Trophoblast cell (in vitro differentiated cells and primary cell): ENCODE measurements at regions not wholly inside any gene's neighbourhood (a gene's known extent, or its start where the extent isn't known, plus 50 kb on each side); places are given as distances from the start of the nearest gene placed in this dataset.

ENCODE experiments used
- DNase-seq, 2 donors: peaks; one replicate each; pipeline ENCODE4 v3.0.0-alpha.2; 2016
- H2AFZ ChIP-seq: 2 replicates; pipeline ENCODE4 v1.6.1; 2013; ENCODE audit warnings: low read length, moderate library complexity, mild to moderate bottlenecking; ENCODE audit not compliant: insufficient read depth, poor library complexity
- H2AK5ac ChIP-seq: 2 replicates; pipeline ENCODE4 v1.6.1; 2013; ENCODE audit warnings: mild to moderate bottlenecking, low read length
- H2BK120ac ChIP-seq: 2 replicates; pipeline ENCODE4 v1.6.1; 2013; ENCODE audit warnings: low read length, mild to moderate bottlenecking, moderate library complexity; ENCODE audit not compliant: insufficient read depth, poor library complexity
- H2BK12ac ChIP-seq: 2 replicates; pipeline ENCODE4 v1.6.1; 2013; ENCODE audit warnings: mild to moderate bottlenecking, low read length, moderate library complexity
- H2BK5ac ChIP-seq: 2 replicates; pipeline ENCODE4 v1.6.1; 2013; ENCODE audit warnings: low read length, low read depth, moderate library complexity, mild to moderate bottlenecking; ENCODE audit not compliant: poor library complexity
- H3K14ac ChIP-seq: 2 replicates; pipeline ENCODE4 v1.6.1; 2013; ENCODE audit warnings: mild to moderate bottlenecking, low read length
- H3K18ac ChIP-seq: 2 replicates; pipeline ENCODE4 v1.6.1; 2013; ENCODE audit warnings: mild to moderate bottlenecking, low read length
- H3K23ac ChIP-seq: 2 replicates; pipeline ENCODE4 v1.6.1; 2013; ENCODE audit warnings: low read length
- H3K27ac ChIP-seq: 2 replicates; pipeline ENCODE4 v1.5.1; 2013; ENCODE audit warnings: low read depth, mild to moderate bottlenecking, inconsistent platforms, low read length, moderate library complexity
- H3K27me3 ChIP-seq: 2 replicates; pipeline ENCODE4 v1.6.1; 2013; ENCODE audit warnings: inconsistent platforms, mild to moderate bottlenecking, low read length, moderate library complexity; ENCODE audit not compliant: insufficient read depth
- H3K36me3 ChIP-seq, 2 experiments: 1 replicate in 1 of 2; 2 replicates in 1 of 2; pipeline ENCODE4 v1.6.1; 2013; ENCODE audit warnings: low read length in 2 of 2, mild to moderate bottlenecking in 2 of 2, moderate library complexity in 1 of 2; ENCODE audit not compliant: insufficient read depth in 2 of 2, control insufficient read depth in 1 of 2
- H3K4ac ChIP-seq: 2 replicates; pipeline ENCODE4 v1.6.1; 2013; ENCODE audit warnings: low read depth, mild to moderate bottlenecking, low read length, moderate library complexity
- H3K4me1 ChIP-seq, 2 experiments: 1 replicate in 1 of 2; 2 replicates in 1 of 2; pipeline ENCODE4 v1.6.1; 2013; ENCODE audit warnings: low read length in 2 of 2, mild to moderate bottlenecking in 2 of 2, moderate library complexity in 1 of 2; ENCODE audit not compliant: insufficient read depth in 2 of 2, control insufficient read depth in 1 of 2
- H3K4me2 ChIP-seq: 2 replicates; pipeline ENCODE4 v1.6.1; 2013; ENCODE audit warnings: inconsistent platforms, mild to moderate bottlenecking, low read length, moderate library complexity
- H3K4me3 ChIP-seq: 2 replicates; pipeline ENCODE4 v1.5.1; 2013; ENCODE audit warnings: mild to moderate bottlenecking, low read depth, low read length, inconsistent platforms
- H3K79me1 ChIP-seq: one replicate; pipeline ENCODE4 v1.6.1; 2013; ENCODE audit warnings: low read length
- H3K79me2 ChIP-seq: 2 replicates; pipeline ENCODE4 v1.6.1; 2013; ENCODE audit warnings: low read length, mild to moderate bottlenecking; ENCODE audit not compliant: control insufficient read depth, insufficient read depth, poor library complexity
- H3K9ac ChIP-seq: 2 replicates; pipeline ENCODE4 v1.6.1; 2013; ENCODE audit warnings: mild to moderate bottlenecking, low read length
- H3K9me3 ChIP-seq: 2 replicates; pipeline ENCODE4 v1.6.1; 2013; ENCODE audit warnings: low read depth, mild to moderate bottlenecking, control low read depth, inconsistent platforms, low read length; ENCODE audit not compliant: insufficient read depth
- H4K12ac ChIP-seq: 2 replicates; pipeline ENCODE4 v1.6.1; 2013; ENCODE audit warnings: low read depth, mild to moderate bottlenecking, low read length, moderate library complexity
- H4K8ac ChIP-seq: 2 replicates; pipeline ENCODE4 v1.6.1; 2013; ENCODE audit warnings: low read depth, mild to moderate bottlenecking, low read length, moderate library complexity
- H4K91ac ChIP-seq: one replicate; pipeline ENCODE4 v1.6.1; 2013; ENCODE audit warnings: low read depth, mild to moderate bottlenecking, low read length, moderate library complexity
- WGBS: extraction: QIAGEN DNeasy Blood & Tissue Kit; methylation state at CpG from one replicate; pipeline ENCODE4 v1.1.7; 2013; ENCODE audit warnings: missing lambda C conversion rate; ENCODE audit not compliant: insufficient read length, insufficient coverage; ENCODE audit errors: extremely low coverage; 5-methylcytosine and 5-hydroxymethylcytosine counted together

DNA sequence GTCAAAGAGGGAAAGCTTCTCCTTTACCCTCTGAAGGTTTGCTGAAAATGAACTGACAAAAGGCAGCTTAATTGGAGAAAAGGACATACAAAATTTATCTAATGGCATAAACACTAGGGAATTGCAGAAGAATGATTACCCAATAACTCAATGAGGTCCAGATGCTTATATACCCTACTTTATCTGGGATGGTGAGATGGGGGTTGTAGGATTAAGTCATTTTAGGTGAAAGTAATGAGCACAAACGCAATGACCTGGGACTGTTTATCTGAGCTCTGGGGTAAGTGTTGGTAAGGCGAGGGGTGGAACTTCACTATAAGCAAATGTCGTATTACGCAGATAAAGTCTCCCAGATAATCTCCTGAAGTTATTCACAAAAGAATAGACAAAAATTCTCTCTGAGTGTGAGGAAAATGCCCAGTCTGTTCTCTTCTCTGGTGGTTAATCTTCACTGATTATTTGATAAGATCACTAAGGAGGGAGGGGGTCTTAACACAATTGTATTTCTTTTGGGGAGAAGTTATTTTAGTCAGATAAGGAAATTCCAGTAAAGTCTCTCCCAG, 1067.8 kb downstream of the DNAJB9 start:
- H3K14ac ChIP-seq, result no peak overlapping the region
- no peak overlapping the region for H2BK5ac ChIP-seq
- H3K23ac ChIP-seq, result no peak overlapping the region
- H3K79me1 ChIP-seq, result no peaks in the 10 kb centered on the region
- no peak overlapping the region for H3K4me2 ChIP-seq
- H3K79me2 ChIP-seq, result no peaks in the 10 kb centered on the region
- H3K27me3 ChIP-seq, result no peaks in the 10 kb centered on the region
- H3K4ac ChIP-seq, result no peak overlapping the region
- H2AK5ac ChIP-seq, result no peak overlapping the region
- no peak overlapping the region for H3K27ac ChIP-seq
- no peak overlapping the region for H3K18ac ChIP-seq
- H4K8ac ChIP-seq, result no peak overlapping the region
- DNase-seq, result no peak
- no peaks in the 10 kb centered on the region for H3K9me3 ChIP-seq
- H2BK120ac ChIP-seq, result no peak overlapping the region
- H3K4me3 ChIP-seq, result no peak overlapping the region
- H3K4me1 ChIP-seq, result no peaks in the 10 kb centered on the region
- no peak overlapping the region for H4K12ac ChIP-seq
- no peak overlapping the region for H2AFZ ChIP-seq
- H4K91ac ChIP-seq, result no peak overlapping the region
- H3K9ac ChIP-seq, result no peak overlapping the region
- no CpG with 5 or more reads among the region's 4 CpGs for WGBS
- H3K36me3 ChIP-seq, result no peaks in the 10 kb centered on the region
- no peak overlapping the region for H2BK12ac ChIP-seq

DNA sequence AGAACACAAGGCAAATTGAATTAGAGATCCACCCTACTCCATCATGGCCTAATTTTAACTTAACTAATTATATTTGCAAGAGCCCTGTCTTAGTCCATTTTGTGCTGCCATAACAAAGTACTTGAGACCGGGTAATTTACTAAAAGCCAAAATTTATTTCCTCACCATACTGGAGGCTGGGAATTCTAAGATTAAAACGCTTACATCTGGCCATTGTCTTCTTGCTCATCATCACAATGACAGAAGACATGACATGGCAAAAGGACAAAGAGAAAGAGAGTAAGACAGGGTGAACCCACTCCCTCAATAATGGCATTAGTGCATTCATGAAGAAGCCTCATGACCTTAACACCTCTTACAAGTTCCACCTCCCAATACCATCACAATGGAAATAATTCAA, 1068.6 kb downstream of the DNAJB9 start:
- H4K12ac ChIP-seq, result no peak overlapping the region
- no peaks in the 10 kb centered on the region for H3K79me2 ChIP-seq
- no peak overlapping the region for H2AFZ ChIP-seq
- H3K4me3 ChIP-seq, result no peak overlapping the region
- H3K4ac ChIP-seq, result no peak overlapping the region
- no peak for DNase-seq
- no peak overlapping the region for H4K8ac ChIP-seq
- H3K36me3 ChIP-seq, result no peaks in the 10 kb centered on the region
- H3K27ac ChIP-seq, result no peak overlapping the region
- H3K79me1 ChIP-seq, result no peaks in the 10 kb centered on the region
- no peak overlapping the region for H3K9ac ChIP-seq
- no peaks in the 10 kb centered on the region for H3K9me3 ChIP-seq
- H3K23ac ChIP-seq, result no peak overlapping the region
- H2BK12ac ChIP-seq, result no peak overlapping the region
- no peak overlapping the region for H2AK5ac ChIP-seq
- no peak overlapping the region for H4K91ac ChIP-seq
- H3K18ac ChIP-seq, result no peak overlapping the region
- H2BK120ac ChIP-seq, result no peak overlapping the region
- WGBS, result no CpG with 5 or more reads among the region's 2 CpGs
- H3K27me3 ChIP-seq, result no peaks in the 10 kb centered on the region
- H3K4me2 ChIP-seq, result no peak overlapping the region
- H2BK5ac ChIP-seq, result no peak overlapping the region
- no peak overlapping the region for H3K14ac ChIP-seq
- no peaks in the 10 kb centered on the region for H3K4me1 ChIP-seq

DNA sequence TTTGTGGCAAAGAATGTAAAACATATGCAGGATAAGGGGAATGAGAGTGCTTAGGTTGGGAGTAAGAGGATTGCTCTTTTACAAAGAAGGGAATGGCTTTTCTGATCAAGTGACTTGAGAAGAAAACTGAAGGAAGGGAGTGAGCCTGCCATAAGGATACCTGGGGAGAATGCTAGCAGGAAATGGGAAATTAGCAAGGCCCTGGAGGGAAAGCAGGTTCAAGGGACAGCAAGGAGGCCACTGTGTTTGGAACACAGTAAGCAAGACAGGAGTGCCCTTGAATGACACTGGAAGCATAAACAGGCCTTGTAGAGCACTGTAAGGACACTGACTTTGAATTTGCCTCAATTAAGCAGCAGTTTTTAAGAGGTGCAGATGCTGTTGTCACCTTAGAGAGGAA, 1069.9 kb downstream of the DNAJB9 start:
- no peaks in the 10 kb centered on the region for H3K9me3 ChIP-seq
- DNase-seq, result no peak
- H3K23ac ChIP-seq, result no peak overlapping the region
- H4K91ac ChIP-seq, result no peak overlapping the region
- H4K8ac ChIP-seq, result no peak overlapping the region
- no peak overlapping the region for H3K27ac ChIP-seq
- no peaks in the 10 kb centered on the region for H3K36me3 ChIP-seq
- no peak overlapping the region for H4K12ac ChIP-seq
- no peak overlapping the region for H3K14ac ChIP-seq
- H3K79me2 ChIP-seq, result no peaks in the 10 kb centered on the region
- no peak overlapping the region for H2AK5ac ChIP-seq
- no peak overlapping the region for H2BK120ac ChIP-seq
- H2BK12ac ChIP-seq, result no peak overlapping the region
- no peak overlapping the region for H3K4ac ChIP-seq
- H3K27me3 ChIP-seq, result no peaks in the 10 kb centered on the region
- no peak overlapping the region for H3K9ac ChIP-seq
- no peaks in the 10 kb centered on the region for H3K4me1 ChIP-seq
- H2BK5ac ChIP-seq, result no peak overlapping the region
- no peak overlapping the region for H2AFZ ChIP-seq
- no peak overlapping the region for H3K4me2 ChIP-seq
- H3K18ac ChIP-seq, result no peak overlapping the region
- H3K4me3 ChIP-seq, result no peak overlapping the region
- H3K79me1 ChIP-seq, result no peaks in the 10 kb centered on the region

DNA sequence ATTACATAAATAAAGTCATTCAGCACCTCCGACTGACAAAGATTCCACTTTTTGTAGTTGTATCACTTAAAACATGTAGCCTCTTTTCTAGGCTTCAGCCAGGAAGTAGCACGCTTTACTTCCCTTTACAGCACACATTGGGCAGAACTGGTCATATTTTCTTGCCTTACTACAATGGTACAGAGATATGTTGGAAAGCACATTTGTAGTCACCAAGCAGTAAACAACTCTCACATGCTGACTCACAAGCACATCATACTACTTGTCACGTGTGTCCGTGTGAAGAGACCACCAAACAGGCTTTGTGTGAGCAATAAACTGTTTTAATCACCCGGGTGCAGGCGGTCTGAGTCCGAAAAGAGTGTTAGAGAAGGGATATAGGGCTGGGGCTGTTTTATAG, 1071.8 kb downstream of the DNAJB9 start:
- Histone ChIP-seq H4K12ac (no peak overlapping the region), H3K4me1 (no peaks in the 10 kb centered on the region), H4K8ac (no peak overlapping the region), H3K27me3 (no peaks in the 10 kb centered on the region), H2BK120ac (no peak overlapping the region), H2BK12ac (no peak overlapping the region), H3K18ac (no peak overlapping the region), H3K79me2 (no peaks in the 10 kb centered on the region), H2BK5ac (no peak overlapping the region), H3K4me3 (no peak overlapping the region), H3K9ac (no peak overlapping the region), H3K27ac (no peak overlapping the region), H3K9me3 (no peaks in the 10 kb centered on the region), H2AFZ (no peak overlapping the region), H4K91ac (no peak overlapping the region), H3K36me3 (no peaks in the 10 kb centered on the region), H3K4ac (no peak overlapping the region), H3K4me2 (no peak overlapping the region), H3K14ac (no peak overlapping the region), H3K23ac (no peak overlapping the region), H2AK5ac (no peak overlapping the region), H3K79me1 (no peaks in the 10 kb centered on the region)
- WGBS, result no CpG with 5 or more reads among the region's 7 CpGs
- no peak for DNase-seq
